Transverse colon (tissue), 4 donors: ENCODE measurements at regions not wholly inside any gene's neighbourhood (a gene's known extent, or its start where the extent isn't known, plus 50 kb on each side); places are given as distances from the start of the nearest gene placed in this dataset.

Experiments used
- POLR2AphosphoS5 ChIP-seq, 3 donors: sonication (generic); formaldehyde crosslinking; IDR thresholded peaks; one replicate each; pipeline ENCODE4 v1.6.1; 2016; ENCODE audit warnings: antibody characterized with exemption in 3 of 3
- TF ChIP-seq, protein P1 (sequence below), 5 experiments: fragments of 200-600 bp in 3 of 5; fragments of 450-650 bp in 2 of 5; sonication (generic) in 3 of 5; IDR thresholded peaks; 1 replicate in 2 of 5; 2 replicates in 3 of 5; pipeline ENCODE4 v1.5.1; 2016 to 2017; ENCODE audit warnings: antibody characterized with exemption in 5 of 5, inconsistent platforms in 3 of 5, mild to moderate bottlenecking in 2 of 5, moderate library complexity in 1 of 5

DNA sequence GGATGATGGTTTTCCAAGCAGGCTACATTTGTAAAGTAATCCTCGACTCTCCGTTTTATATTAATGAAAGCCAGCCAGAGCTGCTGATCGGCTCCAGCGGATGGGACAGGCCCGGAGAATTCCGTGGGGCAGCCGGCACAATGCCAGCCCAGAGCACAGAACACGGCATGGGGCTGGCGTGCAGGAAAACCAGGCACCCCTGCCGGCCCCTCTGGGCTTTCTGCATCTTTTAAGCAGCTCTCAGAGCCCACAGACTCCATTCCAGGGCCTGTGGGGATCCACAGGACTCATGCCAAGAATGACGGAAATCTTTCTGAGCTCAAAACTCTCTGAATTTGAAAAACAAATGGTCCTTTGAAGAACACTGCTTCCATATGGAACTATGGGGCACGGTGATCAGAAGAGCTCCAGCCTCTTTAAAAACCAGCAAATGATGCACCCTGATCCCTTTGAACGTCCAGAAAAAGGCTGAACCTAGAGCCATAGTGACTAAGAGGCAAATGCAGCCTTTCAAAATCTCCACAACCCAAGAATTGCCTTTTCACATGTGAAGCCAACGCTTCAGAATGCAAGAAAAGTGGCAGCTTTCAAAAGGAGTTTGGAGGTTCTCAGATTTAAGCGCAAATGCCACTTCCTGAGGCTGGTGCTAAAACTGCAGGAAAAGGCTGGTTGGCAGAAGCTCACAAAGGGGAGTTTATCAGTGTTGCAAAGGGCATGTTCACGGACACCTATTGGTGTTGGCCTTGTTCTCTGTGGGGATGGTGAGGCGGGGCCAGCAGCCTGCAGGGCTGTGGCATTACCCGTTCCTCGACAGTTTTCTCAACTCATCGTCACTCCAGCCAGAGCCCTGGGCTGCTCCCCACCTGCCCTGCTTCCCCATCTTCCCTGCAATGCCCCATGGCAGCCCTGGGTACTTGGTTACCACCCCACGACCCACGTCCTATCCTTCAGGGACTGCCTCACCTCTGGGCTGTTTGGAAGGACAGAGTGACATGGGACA is 212.5 kb downstream of the CTTN start:
- TF ChIP-seq, protein P1, sequence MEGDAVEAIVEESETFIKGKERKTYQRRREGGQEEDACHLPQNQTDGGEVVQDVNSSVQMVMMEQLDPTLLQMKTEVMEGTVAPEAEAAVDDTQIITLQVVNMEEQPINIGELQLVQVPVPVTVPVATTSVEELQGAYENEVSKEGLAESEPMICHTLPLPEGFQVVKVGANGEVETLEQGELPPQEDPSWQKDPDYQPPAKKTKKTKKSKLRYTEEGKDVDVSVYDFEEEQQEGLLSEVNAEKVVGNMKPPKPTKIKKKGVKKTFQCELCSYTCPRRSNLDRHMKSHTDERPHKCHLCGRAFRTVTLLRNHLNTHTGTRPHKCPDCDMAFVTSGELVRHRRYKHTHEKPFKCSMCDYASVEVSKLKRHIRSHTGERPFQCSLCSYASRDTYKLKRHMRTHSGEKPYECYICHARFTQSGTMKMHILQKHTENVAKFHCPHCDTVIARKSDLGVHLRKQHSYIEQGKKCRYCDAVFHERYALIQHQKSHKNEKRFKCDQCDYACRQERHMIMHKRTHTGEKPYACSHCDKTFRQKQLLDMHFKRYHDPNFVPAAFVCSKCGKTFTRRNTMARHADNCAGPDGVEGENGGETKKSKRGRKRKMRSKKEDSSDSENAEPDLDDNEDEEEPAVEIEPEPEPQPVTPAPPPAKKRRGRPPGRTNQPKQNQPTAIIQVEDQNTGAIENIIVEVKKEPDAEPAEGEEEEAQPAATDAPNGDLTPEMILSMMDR (IDR thresholded peaks at IDR 0.05), result no peak
- no peak for TF ChIP-seq POLR2AphosphoS5 (IDR thresholded peaks at IDR 0.05)
